HG03565 (cell line): ENCODE measurements at regions not wholly inside any gene's neighbourhood (a gene's known extent, or its start where the extent isn't known, plus 50 kb on each side); places are given as distances from the start of the nearest gene placed in this dataset.

Experiments used
- ATAC-seq: cut with Tn5 transposase; IDR thresholded peaks from one replicate; pipeline ENCODE4 v1.9.1; 2021; ENCODE audit warnings: mild to moderate bottlenecking, moderate library complexity; ENCODE audit not compliant: unreplicated experiment

- no peak for ATAC-seq
These were observed 1387.0 kb upstream of the TENM4 start for GRCh38 chr11:80827781-80828180.

- no peak for ATAC-seq
These were observed 1386.0 kb upstream of the TENM4 start for GRCh38 chr11:80826808-80827207.

- ATAC-seq: no peak
These were observed 1381.5 kb upstream of the TENM4 start for GRCh38 chr11:80822308-80822707.

- ATAC-seq: no peak
These were observed 1378.4 kb upstream of the TENM4 start for GRCh38 chr11:80819271-80819670.

- no peak for ATAC-seq
These were observed 1376.1 kb upstream of the TENM4 start for GRCh38 chr11:80816966-80817365.

- ATAC-seq: peak; percentile 25
These were observed 1375.6 kb upstream of the TENM4 start for GRCh38 chr11:80816454-80816847.

- ATAC-seq: peak; percentile 85
These were observed 1375.1 kb upstream of the TENM4 start for GRCh38 chr11:80815752-80816453.

- ATAC-seq: no peak
These were observed 1374.0 kb upstream of the TENM4 start for GRCh38 chr11:80814813-80815212.

GRCh38 chr11:80810695-80811094, 1369.9 kb upstream of the TENM4 start:
- no peak for ATAC-seq

- ATAC-seq: no peak
These were observed 1357.3 kb upstream of the TENM4 start for GRCh38 chr11:80798174-80798573.

GRCh38 chr11:80783561-80783960, 1342.7 kb upstream of the TENM4 start:
- no peak for ATAC-seq

- ATAC-seq: no peak
These were observed 1341.5 kb upstream of the TENM4 start for GRCh38 chr11:80782135-80782885.

GRCh38 chr11:80779905-80780605, 1339.2 kb upstream of the TENM4 start:
- no peak for ATAC-seq

- no peak for ATAC-seq
These were observed 1338.1 kb upstream of the TENM4 start for GRCh38 chr11:80778941-80779340.

- ATAC-seq: peak; percentile 39
These were observed 1337.6 kb upstream of the TENM4 start for GRCh38 chr11:80778432-80778831.

GRCh38 chr11:80773919-80774318, 1333.1 kb upstream of the TENM4 start:
- ATAC-seq: no peak

GRCh38 chr11:80771017-80771416, 1330.2 kb upstream of the TENM4 start:
- no peak for ATAC-seq

- no peak for ATAC-seq
These were observed 1318.0 kb upstream of the TENM4 start for GRCh38 chr11:80758787-80759186.

- ATAC-seq: no peak
These were observed 1307.5 kb upstream of the TENM4 start for GRCh38 chr11:80748207-80748925.

- no peak for ATAC-seq
These were observed 1305.5 kb upstream of the TENM4 start for GRCh38 chr11:80746300-80746699.

GRCh38 chr11:80745416-80745815, 1304.6 kb upstream of the TENM4 start:
- ATAC-seq: no peak
